DMS79 treated with DMSO at 0.1 percent for 48 hours (cell line): ENCODE measurements at regions not wholly inside any gene's neighbourhood (a gene's known extent, or its start where the extent isn't known, plus 50 kb on each side); places are given as distances from the start of the nearest gene placed in this dataset.

ENCODE experiments used
- DNase-seq: peaks from one replicate; lab custom pipeline; 2025; lab: John Stamatoyannopoulos, UW

GRCh38 chr7:155138204-155138603 is 68.1 kb downstream of the HTR5A start:
- DNase-seq, result no peak

DNA sequence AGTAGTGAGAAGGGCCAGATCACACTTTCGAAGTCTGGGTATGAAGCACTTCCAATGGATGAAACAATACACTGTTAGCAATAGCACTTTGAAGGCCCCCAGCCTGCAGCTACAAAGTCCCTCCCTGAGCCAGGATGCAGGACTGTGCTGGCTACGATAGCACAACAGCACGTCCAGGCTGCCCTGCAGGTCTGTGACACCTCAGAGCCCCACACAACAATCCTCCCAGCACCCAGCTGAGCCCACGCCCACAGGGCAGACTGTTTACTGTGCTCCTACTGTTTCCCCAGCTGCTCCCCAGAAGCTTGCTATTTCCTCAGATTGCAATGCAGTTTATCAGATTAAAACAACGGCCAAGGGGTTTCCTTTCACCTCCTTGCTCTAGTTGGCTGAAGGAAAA is 71.4 kb downstream of the HTR5A start:
- DNase-seq, result no peak

- DNase-seq, result no peak
These were observed 73.3 kb downstream of the HTR5A start for GRCh38 chr7:155143381-155143780.

DNA sequence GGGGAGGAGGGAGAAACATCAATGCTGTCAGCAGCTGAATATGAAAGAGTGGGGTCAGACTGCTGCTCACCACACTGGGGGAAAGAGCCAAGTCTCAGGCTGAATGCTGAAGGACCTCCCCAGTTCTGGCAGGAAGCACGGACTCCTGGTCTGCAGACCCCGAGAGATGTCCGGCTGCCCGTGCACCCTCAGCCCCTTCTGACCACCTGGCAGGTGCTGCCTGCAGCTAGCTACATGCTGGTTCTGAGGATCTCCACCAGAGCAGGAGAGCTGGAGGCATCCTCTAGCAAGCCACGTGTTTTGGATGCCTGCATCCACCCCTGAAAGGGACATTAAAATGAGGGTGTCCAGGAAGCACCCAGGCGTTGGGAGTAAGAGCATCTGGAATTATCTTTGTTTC is 74.2 kb downstream of the HTR5A start:
- DNase-seq, result no peak

GRCh38 chr7:155145477-155146255 is 75.5 kb downstream of the HTR5A start:
- no peak for DNase-seq

DNA sequence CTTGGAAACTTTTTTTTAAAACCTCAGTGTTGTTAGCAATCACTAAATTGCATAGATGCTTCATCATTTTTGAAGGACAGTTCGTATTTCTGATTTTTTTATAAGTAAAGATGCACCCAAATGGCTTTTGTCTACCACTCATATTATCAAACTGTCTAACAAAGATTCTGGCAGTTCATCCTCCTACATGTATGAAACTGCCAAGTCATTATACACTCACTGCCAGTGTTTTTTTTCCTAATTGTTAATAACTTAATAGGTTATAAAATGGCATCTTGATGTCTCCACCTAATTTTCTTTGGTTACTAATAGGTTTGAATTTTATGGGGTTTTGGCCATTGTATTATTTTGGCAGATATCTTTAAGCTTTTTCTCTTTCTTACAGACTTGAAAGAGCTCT is 77.0 kb downstream of the HTR5A start:
- DNase-seq, result no peak

DNA sequence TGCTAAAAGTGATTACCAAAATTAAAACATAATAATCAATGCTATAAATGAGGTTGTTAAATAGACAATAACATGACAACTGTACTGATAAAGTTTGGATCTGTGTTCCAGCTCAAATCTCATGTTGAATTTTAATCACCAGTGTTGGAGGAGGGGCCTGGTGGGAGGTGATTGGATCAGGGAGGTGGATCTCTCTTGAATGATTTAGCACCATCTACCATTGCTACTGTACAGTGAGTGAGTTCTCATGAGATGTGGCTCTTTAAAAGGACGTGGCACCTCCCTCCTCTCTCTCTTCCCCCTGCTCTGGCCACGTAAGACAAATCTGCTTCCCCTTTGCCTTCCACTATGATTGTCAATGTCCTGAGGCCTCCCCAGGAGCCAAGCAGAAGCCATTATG is 77.5 kb downstream of the HTR5A start:
- no peak for DNase-seq

- DNase-seq, result no peak
These were observed 83.6 kb downstream of the HTR5A start for GRCh38 chr7:155153676-155154075.

DNA sequence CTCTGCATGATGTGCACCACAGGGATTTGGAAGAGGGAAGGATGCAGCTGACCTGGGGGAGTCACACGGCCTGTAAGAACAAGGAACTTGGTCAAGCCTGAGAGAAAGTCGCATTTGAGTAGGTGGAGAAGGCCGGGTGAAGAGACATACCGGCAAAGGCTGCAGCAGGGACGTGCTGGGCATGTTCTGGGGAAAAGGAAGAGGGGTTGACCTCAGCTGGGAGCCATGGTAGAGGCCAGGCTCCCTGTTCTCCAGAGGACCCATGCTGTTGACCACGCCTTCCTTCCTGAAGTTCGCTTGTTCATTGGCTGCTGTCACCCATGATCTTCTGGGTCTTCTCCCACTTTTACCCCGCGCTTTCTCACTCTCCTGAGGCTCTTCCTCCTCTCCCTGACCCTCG is 84.5 kb downstream of the HTR5A start:
- DNase-seq, result no peak

- no peak for DNase-seq
These were observed 91.6 kb downstream of the HTR5A start for GRCh38 chr7:155161690-155162089.

GRCh38 chr7:155162422-155162821 is 92.3 kb downstream of the HTR5A start:
- DNase-seq, result no peak

GRCh38 chr7:155163696-155164095 is 93.6 kb downstream of the HTR5A start:
- DNase-seq, result no peak

GRCh38 chr7:155164316-155164715 is 94.2 kb downstream of the HTR5A start:
- DNase-seq, result no peak

DNA sequence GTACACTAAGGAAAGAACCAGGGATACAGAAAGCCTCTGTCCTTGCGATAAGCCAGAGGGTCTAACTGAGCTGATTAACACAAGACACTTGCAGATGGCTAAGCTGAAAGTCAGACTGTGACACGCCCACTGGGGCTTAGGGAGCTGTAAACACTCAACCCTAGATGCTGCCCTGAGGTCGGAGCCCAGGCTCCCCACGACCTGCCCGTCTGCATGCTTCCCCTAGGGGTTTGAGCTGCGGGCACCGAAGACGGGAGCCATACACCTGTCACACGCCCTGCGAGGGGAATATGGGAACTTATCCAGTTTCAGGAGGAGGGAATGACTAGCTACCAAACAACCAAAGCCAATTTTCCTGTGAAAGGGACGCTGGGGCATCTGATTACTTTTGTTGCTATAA is 96.0 kb downstream of the HTR5A start:
- DNase-seq, result no peak

- DNase-seq, result no peak
These were observed 96.7 kb downstream of the HTR5A start for GRCh38 chr7:155166673-155167370.

GRCh38 chr7:155167706-155168365 is 97.7 kb downstream of the HTR5A start:
- no peak for DNase-seq

DNA sequence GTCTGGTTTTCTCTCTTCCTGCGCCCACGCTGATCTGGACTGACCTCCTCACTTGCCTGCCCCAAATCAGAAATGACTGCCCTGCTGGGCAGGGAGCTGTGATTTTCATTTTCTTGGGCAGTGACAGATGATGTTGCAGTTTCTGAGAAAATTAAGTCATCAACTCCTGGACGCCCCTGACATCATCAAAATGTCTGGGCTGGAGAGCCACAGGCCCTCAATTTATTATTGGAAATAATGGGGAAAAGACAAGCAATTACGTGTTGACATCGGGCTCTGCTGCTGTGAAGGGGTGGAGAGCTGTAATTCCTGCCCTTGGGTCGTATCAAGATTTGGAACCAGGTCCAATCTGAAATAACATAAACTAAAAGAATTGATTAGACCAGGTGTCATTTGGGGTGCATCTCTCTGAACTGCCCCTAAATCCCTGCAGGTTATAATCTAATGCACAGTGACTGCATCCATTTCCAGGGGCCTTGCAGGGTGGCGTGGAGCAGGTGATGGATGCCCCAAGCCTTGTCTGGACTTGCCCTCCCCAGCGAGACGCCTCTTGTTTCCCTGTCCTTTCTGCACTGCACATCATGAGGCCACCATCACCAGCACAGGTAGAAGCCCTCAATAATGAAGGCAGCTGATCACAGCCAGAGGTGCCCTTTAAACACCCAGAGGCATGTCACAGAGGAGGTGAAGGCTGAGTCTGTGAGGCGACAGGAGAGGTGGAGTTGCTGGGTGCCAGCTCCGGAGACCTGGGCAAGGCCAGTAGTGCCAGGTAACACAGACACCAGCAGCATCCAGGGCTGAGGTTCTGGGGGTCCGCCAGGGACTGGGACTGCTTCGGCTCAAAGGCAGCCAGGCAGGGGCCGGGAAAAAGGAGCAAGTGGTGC is 98.7 kb downstream of the HTR5A start:
- peak; percentile 67 for DNase-seq

GRCh38 chr7:155169498-155170065 is 99.5 kb downstream of the HTR5A start:
- DNase-seq, result peak; percentile 85

GRCh38 chr7:155170331-155170730 is 100.2 kb downstream of the HTR5A start:
- DNase-seq, result no peak

GRCh38 chr7:155172141-155172540 is 102.0 kb downstream of the HTR5A start:
- no peak for DNase-seq

DNA sequence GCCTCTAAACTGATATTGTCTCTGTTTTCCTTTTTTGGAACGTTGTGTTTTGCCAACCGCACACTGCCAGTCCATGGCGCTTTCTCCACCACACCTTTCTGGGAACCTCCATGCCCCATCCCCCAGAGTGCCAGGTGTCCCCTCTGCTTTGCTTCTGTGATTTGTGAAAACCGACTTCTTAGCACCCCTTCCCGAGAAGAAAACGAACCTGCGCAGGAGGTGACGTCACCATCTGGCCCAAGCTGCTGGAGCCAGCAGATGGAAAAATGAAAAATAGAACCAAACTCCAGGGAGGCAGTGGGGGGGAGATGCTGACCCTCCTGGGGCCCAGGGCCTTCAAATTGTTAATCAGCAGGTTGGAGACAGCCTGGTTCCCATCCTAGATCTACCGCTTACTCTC is 103.8 kb downstream of the HTR5A start:
- no peak for DNase-seq

GRCh38 chr7:155178096-155178495 is 108.0 kb downstream of the HTR5A start:
- no peak for DNase-seq
